ENCODE measurements at regions not wholly inside any gene's neighbourhood (a gene's known extent, or its start where the extent isn't known, plus 50 kb on each side); places are given as distances from the start of the nearest gene placed in this dataset.

- Histone ChIP-seq H3K9me3 (ENCODE audit: insufficient read depth, low read depth, low read length) (no peaks in the 10 kb centered on the region), H3K27me3 (ENCODE audit: insufficient read depth, low read length, poor library complexity, severe bottlenecking) (no peaks in the 10 kb centered on the region), H3K4me1 (ENCODE audit: insufficient read depth, low read length, poor library complexity, severe bottlenecking) (no peaks in the 10 kb centered on the region), H4K20me1 (ENCODE audit: insufficient read depth, low read length, poor library complexity, severe bottlenecking) (no peaks in the 10 kb centered on the region), H3K79me2 (ENCODE audit: insufficient read depth, low read length) (no peaks in the 10 kb centered on the region), H3K9ac (ENCODE audit: low read depth, low read length, poor library complexity, severe bottlenecking) (no peak overlapping the region), H2AFZ (ENCODE audit: low read length) (no peak overlapping the region), H3K4me3 (ENCODE audit: low read length, poor library complexity, severe bottlenecking) (no peak overlapping the region), H3K4me2 (ENCODE audit: low read depth, low read length, poor library complexity, severe bottlenecking) (peak overlapping the region; percentile 20), H3K36me3 (ENCODE audit: insufficient read depth, low read length) (no peaks in the 10 kb centered on the region), H3K9me2 (replicated peaks; ENCODE audit: low read depth, low read length) (no peaks in the 10 kb centered on the region), H3F3A (ENCODE audit: low read depth) (no peaks in the 10 kb centered on the region)
- TF ChIP-seq EZH2phosphoT487 (IDR thresholded peaks at IDR 0.05; ENCODE audit: borderline replicate concordance) (no peak), CTCF (conservative IDR thresholded peaks at IDR 0.05; ENCODE audit: low read length) (no peak; the same call in 1 of the 2 replicates)
Observed at GRCh38 chr6:98777762-98778161, 56.6 kb upstream of the POU3F2 start.

DNA sequence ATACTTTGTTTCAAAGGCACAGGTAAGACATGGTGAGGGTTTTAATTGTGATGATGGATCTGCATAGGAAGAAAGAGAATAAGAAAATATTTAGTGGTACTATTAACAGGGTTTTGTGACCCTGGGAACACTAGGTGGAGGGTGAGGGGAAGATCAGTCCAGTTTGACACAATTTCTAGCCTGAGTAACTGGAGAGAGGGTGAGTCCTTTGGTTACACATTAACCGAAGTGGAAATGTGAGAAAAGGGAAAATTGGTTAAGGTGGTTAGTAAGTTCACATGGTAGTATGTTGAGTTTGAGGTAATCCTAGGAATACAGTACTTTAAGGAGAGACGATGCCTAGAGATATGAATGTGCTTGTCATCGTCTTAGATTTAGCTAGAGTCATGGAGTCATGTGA, 54.8 kb upstream of the POU3F2 start:
- Histone ChIP-seq H3K27me3 (ENCODE audit: insufficient read depth, low read length, poor library complexity, severe bottlenecking) (no peaks in the 10 kb centered on the region), H3K79me2 (ENCODE audit: insufficient read depth, low read length) (no peaks in the 10 kb centered on the region), H4K20me1 (ENCODE audit: insufficient read depth, low read length, poor library complexity, severe bottlenecking) (no peaks in the 10 kb centered on the region), H3F3A (ENCODE audit: low read depth) (no peaks in the 10 kb centered on the region), H3K9ac (ENCODE audit: low read depth, low read length, poor library complexity, severe bottlenecking) (no peak overlapping the region), H3K9me3 (ENCODE audit: insufficient read depth, low read depth, low read length) (no peaks in the 10 kb centered on the region), H3K4me3 (ENCODE audit: low read length, poor library complexity, severe bottlenecking) (no peak overlapping the region), H3K4me2 (ENCODE audit: low read depth, low read length, poor library complexity, severe bottlenecking) (no peak overlapping the region), H3K4me1 (ENCODE audit: insufficient read depth, low read length, poor library complexity, severe bottlenecking) (no peaks in the 10 kb centered on the region), H2AFZ (ENCODE audit: low read length) (no peak overlapping the region), H3K9me2 (replicated peaks; ENCODE audit: low read depth, low read length) (no peaks in the 10 kb centered on the region), H3K36me3 (ENCODE audit: insufficient read depth, low read length) (no peaks in the 10 kb centered on the region)
- TF ChIP-seq EZH2phosphoT487 (IDR thresholded peaks at IDR 0.05; ENCODE audit: borderline replicate concordance) (no peak), CTCF (conservative IDR thresholded peaks at IDR 0.05; ENCODE audit: low read length) (no peak)

GRCh38 chr6:98782772-98783171, 51.6 kb upstream of the POU3F2 start:
- H3K79me2 ChIP-seq (ENCODE audit: insufficient read depth, low read length), result no peaks in the 10 kb centered on the region
- H3K9ac ChIP-seq (ENCODE audit: low read depth, low read length, poor library complexity, severe bottlenecking), result no peak overlapping the region
- H3F3A ChIP-seq (ENCODE audit: low read depth), result no peaks in the 10 kb centered on the region
- H3K9me2 ChIP-seq (replicated peaks; ENCODE audit: low read depth, low read length), result no peaks in the 10 kb centered on the region
- no peaks in the 10 kb centered on the region for H3K4me1 ChIP-seq (ENCODE audit: insufficient read depth, low read length, poor library complexity, severe bottlenecking)
- no peaks in the 10 kb centered on the region for H3K27me3 ChIP-seq (ENCODE audit: insufficient read depth, low read length, poor library complexity, severe bottlenecking)
- no peaks in the 10 kb centered on the region for H4K20me1 ChIP-seq (ENCODE audit: insufficient read depth, low read length, poor library complexity, severe bottlenecking)
- no peak overlapping the region for H3K4me2 ChIP-seq (ENCODE audit: low read depth, low read length, poor library complexity, severe bottlenecking)
- TF ChIP-seq CTCF (conservative IDR thresholded peaks at IDR 0.05; ENCODE audit: low read length) (no peak), EZH2phosphoT487 (IDR thresholded peaks at IDR 0.05; ENCODE audit: borderline replicate concordance) (no peak)
- H2AFZ ChIP-seq (ENCODE audit: low read length), result no peak overlapping the region
- no peak overlapping the region for H3K4me3 ChIP-seq (ENCODE audit: low read length, poor library complexity, severe bottlenecking)
- no peaks in the 10 kb centered on the region for H3K36me3 ChIP-seq (ENCODE audit: insufficient read depth, low read length)
- H3K9me3 ChIP-seq (ENCODE audit: insufficient read depth, low read depth, low read length), result no peaks in the 10 kb centered on the region
